BE2C (cell line): ENCODE measurements at regions not wholly inside any gene's neighbourhood (a gene's known extent, or its start where the extent isn't known, plus 50 kb on each side); places are given as distances from the start of the nearest gene placed in this dataset.

Experiments
- DNase-seq: peaks from one replicate; pipeline ENCODE4 v3.0.0-alpha.2; 2020
- H3K27me3 ChIP-seq: fragments of 250-450 bp; sonication (Bioruptor Pico); 2 replicates; pipeline ENCODE4 v1.5.1; 2020; ENCODE audit warnings: mild to moderate bottlenecking
- H3K36me3 ChIP-seq: fragments of 250-450 bp; sonication (Bioruptor Pico); 2 replicates; pipeline ENCODE4 v1.5.1; 2020; ENCODE audit warnings: mild to moderate bottlenecking
- H3K4me1 ChIP-seq: fragments of 250-450 bp; sonication (Bioruptor Pico); 2 replicates; pipeline ENCODE4 v1.5.1; 2020
- H3K4me3 ChIP-seq: 2 replicates; pipeline ENCODE4 v1.5.1; 2011; ENCODE audit warnings: low read depth, low read length
- H3K9me3 ChIP-seq: fragments of 250-450 bp; sonication (Bioruptor Pico); 2 replicates; pipeline ENCODE4 v1.5.1; 2020
- TF ChIP-seq, protein P1 (sequence below): IDR thresholded peaks from 2 replicates; pipeline ENCODE4 v1.5.1; 2012; ENCODE audit warnings: mild to moderate bottlenecking, low read depth, low read length

DNA sequence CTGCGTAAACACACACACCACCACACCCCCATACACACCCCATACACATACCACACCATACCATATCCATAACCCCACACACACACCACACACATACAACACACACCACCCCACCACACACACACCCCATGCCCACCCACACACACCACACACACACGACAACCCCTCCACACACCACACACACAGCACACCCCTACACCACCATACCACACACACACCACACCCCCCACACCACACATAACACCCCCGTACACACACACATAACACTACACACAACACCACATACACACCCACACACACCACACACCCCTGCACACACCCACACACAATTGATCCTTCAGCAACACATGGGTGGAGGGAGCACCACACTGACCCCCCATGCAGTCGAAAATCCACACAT, 50.3 kb upstream of the BMS1 start:
- no peaks in the 10 kb centered on the region for H3K4me1 ChIP-seq

More for the DNA sequence above, 50.3 kb upstream of the BMS1 start:
- DNase-seq = no peak
- Histone ChIP-seq H3K4me3 (no peak overlapping the region), H3K27me3 (peaks cover 18% of the 10 kb centered on the region; the same call in 1 of the 2 replicates), H3K9me3 (no peaks in the 10 kb centered on the region), H3K36me3 (no peaks in the 10 kb centered on the region)
- TF ChIP-seq, protein P1, sequence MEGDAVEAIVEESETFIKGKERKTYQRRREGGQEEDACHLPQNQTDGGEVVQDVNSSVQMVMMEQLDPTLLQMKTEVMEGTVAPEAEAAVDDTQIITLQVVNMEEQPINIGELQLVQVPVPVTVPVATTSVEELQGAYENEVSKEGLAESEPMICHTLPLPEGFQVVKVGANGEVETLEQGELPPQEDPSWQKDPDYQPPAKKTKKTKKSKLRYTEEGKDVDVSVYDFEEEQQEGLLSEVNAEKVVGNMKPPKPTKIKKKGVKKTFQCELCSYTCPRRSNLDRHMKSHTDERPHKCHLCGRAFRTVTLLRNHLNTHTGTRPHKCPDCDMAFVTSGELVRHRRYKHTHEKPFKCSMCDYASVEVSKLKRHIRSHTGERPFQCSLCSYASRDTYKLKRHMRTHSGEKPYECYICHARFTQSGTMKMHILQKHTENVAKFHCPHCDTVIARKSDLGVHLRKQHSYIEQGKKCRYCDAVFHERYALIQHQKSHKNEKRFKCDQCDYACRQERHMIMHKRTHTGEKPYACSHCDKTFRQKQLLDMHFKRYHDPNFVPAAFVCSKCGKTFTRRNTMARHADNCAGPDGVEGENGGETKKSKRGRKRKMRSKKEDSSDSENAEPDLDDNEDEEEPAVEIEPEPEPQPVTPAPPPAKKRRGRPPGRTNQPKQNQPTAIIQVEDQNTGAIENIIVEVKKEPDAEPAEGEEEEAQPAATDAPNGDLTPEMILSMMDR = no peak
